ENCODE measurements at regions not wholly inside any gene's neighbourhood (a gene's known extent, or its start where the extent isn't known, plus 50 kb on each side); places are given as distances from the start of the nearest gene placed in this dataset.
A peak's percentile ranks its signal among the peaks of the same experiment; 100 is the strongest.

DNA sequence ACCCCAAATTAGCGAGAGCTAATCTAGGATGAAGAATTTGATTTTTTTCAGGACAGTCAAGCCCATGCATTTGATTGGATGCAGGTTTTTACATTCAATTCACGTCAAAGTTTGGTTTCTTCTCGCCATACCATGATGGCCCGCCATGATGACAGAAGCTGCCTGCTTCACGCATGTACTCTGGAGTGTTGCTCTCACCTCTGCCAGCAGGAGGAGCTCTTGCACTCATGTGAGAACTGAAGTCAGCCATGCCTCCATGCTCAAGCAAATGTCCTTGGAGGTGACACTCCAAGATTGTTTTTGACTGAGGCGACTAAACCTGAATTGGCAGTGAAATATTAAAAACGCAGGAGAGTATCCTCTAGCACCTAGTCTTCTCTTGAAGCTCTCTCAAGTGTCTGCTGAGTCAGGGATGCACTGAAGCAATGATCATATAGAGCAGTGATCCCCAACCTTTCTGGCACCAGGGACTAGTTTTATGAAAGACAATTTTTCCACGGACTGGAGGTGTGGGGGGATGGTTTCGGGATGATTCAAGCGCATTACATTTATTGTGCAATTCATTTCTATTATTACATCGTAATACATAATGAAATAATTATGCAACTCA lies 120.9 kb downstream of the SAMMSON start:
- peak; percentile 57 for DNase-seq

DNA sequence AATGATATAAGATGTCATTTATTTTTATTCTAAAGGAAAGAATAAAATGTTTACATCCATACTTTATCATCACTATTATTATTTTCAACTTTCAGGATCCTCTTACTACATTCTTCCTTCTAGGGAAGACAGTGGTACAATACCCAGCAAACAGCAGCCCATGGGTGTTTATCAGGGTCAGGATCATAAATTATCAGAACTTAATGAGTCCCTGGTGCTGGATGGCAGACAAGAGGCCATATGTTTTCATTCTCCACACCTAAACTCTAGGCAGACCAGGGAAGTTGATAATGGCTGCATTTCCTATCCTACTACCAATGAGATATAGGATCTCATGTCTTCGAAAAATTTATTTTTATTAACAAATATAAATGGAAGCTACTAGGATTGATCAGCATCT lies 127.7 kb downstream of the SAMMSON start:
- no peak for DNase-seq

DNA sequence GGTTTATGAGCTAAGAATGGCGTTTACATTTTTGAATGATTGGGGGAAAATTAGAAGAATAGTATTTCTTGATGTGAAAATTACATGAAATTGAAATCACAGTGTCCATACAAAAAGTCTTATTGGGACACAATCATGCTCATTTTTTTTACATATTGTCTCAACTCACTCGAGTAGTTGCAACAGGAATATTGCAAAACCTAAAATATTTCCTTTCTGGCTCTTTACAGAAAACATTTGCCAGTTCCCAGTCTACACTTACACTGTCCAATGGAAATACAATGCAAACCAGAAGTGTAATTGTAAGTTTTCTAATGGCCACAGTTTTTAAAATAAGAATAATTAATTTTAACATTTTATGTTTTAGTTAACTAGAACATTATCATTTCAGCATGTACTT lies 137.8 kb downstream of the SAMMSON start:
- DNase-seq, result no peak

DNA sequence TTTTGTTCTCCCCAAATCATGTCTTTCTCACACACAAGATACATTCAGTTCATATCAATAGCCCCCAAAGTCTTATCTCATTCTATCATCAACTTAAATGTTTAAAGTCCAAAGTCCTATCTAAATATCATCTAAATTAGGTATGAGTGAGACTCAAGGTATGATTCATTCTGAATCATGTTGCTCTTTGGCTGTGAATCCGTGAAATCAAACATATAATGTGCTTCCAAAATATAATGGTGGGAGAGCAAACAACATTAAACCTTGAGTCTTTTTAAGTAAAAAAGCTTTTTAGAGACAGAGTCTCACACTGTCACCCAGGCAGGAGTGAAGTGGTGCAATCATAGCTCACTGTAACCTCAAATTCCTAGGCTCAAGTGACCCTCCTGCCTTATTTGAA lies 139.1 kb downstream of the SAMMSON start:
- no peak for DNase-seq
